ENCODE measurements at regions not wholly inside any gene's neighbourhood (a gene's known extent, or its start where the extent isn't known, plus 50 kb on each side); places are given as distances from the start of the nearest gene placed in this dataset.
"Not testable (repeated sequence)": the region's sequence is repeated elsewhere in the genome, so short reads cannot be mapped to it uniquely, and the experiment has no call there.

- DNase-seq (ENCODE audit: low spot score) = no peak
Measured at GRCh38 chr4:97396097-97396496, 747.2 kb downstream of the STPG2 start.

- DNase-seq (ENCODE audit: low spot score) = no peak
Measured at GRCh38 chr4:97396605-97397004, 746.7 kb downstream of the STPG2 start.

GRCh38 chr4:97404876-97405523, 738.3 kb downstream of the STPG2 start:
- DNase-seq (ENCODE audit: low spot score) = no peak

- DNase-seq (ENCODE audit: low spot score) = no peak
Measured at GRCh38 chr4:97411356-97411755, 731.9 kb downstream of the STPG2 start.

- no peak for DNase-seq (ENCODE audit: low spot score)
Measured at GRCh38 chr4:97412331-97412730, 730.9 kb downstream of the STPG2 start.

GRCh38 chr4:97414161-97414560, 729.1 kb downstream of the STPG2 start:
- no peak for DNase-seq (ENCODE audit: low spot score)

GRCh38 chr4:97432551-97432950, 710.7 kb downstream of the STPG2 start:
- no peak for DNase-seq (ENCODE audit: low spot score)

- not testable (repeated sequence) for DNase-seq (ENCODE audit: low spot score)
Measured at GRCh38 chr4:97437998-97438705, 705.1 kb downstream of the STPG2 start.

GRCh38 chr4:97453186-97453585, 690.1 kb downstream of the STPG2 start:
- DNase-seq (ENCODE audit: low spot score) = no peak

- no peak for DNase-seq (ENCODE audit: low spot score)
Measured at GRCh38 chr4:97457253-97457652, 686.0 kb downstream of the STPG2 start.

- no peak for DNase-seq (ENCODE audit: low spot score)
Measured at GRCh38 chr4:97468272-97468671, 675.0 kb downstream of the STPG2 start.

- DNase-seq (ENCODE audit: low spot score) = no peak
Measured at GRCh38 chr4:97475621-97476020, 667.7 kb downstream of the STPG2 start.

GRCh38 chr4:97477974-97478373, 665.3 kb downstream of the STPG2 start:
- DNase-seq (ENCODE audit: low spot score) = no peak

- DNase-seq (ENCODE audit: low spot score) = no peak
Measured at GRCh38 chr4:97479388-97479787, 663.9 kb downstream of the STPG2 start.

GRCh38 chr4:97491856-97492255, 651.4 kb downstream of the STPG2 start:
- no peak for DNase-seq (ENCODE audit: low spot score)

GRCh38 chr4:97493815-97494518, 649.3 kb downstream of the STPG2 start:
- no peak for DNase-seq (ENCODE audit: low spot score)

- no peak for DNase-seq (ENCODE audit: low spot score)
Measured at GRCh38 chr4:97496298-97496873, 646.9 kb downstream of the STPG2 start.

- no peak for DNase-seq (ENCODE audit: low spot score)
Measured at GRCh38 chr4:97498875-97499274, 644.4 kb downstream of the STPG2 start.

- DNase-seq (ENCODE audit: low spot score) = no peak
Measured at GRCh38 chr4:97500423-97500822, 642.9 kb downstream of the STPG2 start.

GRCh38 chr4:97504713-97505112, 638.6 kb downstream of the STPG2 start:
- DNase-seq (ENCODE audit: low spot score) = no peak

GRCh38 chr4:97507587-97508245, 635.6 kb downstream of the STPG2 start:
- no peak for DNase-seq (ENCODE audit: low spot score)
